22Rv1 (cell line): ENCODE measurements at regions not wholly inside any gene's neighbourhood (a gene's known extent, or its start where the extent isn't known, plus 50 kb on each side); places are given as distances from the start of the nearest gene placed in this dataset.

Experiments used
- H3K27ac ChIP-seq: fragments of 450-650 bp; 2 replicates; pipeline ENCODE4 v1.5.1; 2017
- ZFX ChIP-seq: fragments of 450-650 bp; IDR thresholded peaks from 2 replicates; pipeline ENCODE4 v1.6.1; 2017; ENCODE audit warnings: antibody characterized with exemption, borderline replicate concordance
- TF ChIP-seq, protein P1 (sequence below): fragments of 450-650 bp; IDR thresholded peaks from 2 replicates; pipeline ENCODE4 v1.5.1; 2017; ENCODE audit warnings: mild to moderate bottlenecking

DNA sequence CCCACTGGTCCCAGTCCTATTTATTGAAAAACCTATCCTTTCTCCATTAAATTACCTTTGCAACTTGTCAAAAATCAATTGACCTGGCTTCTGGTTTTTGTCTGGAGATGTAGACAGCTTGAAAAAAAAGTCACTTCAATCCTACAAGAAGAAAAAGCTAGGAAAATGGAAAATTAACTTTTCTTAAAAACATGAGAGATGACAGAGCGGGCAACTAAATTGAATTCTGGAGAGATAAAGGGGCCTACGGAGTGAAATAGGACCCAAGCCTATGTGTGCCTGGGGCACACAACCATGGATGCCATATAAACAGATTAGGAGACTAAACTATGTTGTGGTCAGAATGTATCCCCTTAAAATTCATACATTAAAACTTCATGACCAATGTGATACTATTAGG is 363.3 kb upstream of the SLCO3A1 start:
- no peak for TF ChIP-seq ZFX
- TF ChIP-seq, protein P1, sequence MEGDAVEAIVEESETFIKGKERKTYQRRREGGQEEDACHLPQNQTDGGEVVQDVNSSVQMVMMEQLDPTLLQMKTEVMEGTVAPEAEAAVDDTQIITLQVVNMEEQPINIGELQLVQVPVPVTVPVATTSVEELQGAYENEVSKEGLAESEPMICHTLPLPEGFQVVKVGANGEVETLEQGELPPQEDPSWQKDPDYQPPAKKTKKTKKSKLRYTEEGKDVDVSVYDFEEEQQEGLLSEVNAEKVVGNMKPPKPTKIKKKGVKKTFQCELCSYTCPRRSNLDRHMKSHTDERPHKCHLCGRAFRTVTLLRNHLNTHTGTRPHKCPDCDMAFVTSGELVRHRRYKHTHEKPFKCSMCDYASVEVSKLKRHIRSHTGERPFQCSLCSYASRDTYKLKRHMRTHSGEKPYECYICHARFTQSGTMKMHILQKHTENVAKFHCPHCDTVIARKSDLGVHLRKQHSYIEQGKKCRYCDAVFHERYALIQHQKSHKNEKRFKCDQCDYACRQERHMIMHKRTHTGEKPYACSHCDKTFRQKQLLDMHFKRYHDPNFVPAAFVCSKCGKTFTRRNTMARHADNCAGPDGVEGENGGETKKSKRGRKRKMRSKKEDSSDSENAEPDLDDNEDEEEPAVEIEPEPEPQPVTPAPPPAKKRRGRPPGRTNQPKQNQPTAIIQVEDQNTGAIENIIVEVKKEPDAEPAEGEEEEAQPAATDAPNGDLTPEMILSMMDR = no peak
- H3K27ac ChIP-seq = no peak overlapping the region

DNA sequence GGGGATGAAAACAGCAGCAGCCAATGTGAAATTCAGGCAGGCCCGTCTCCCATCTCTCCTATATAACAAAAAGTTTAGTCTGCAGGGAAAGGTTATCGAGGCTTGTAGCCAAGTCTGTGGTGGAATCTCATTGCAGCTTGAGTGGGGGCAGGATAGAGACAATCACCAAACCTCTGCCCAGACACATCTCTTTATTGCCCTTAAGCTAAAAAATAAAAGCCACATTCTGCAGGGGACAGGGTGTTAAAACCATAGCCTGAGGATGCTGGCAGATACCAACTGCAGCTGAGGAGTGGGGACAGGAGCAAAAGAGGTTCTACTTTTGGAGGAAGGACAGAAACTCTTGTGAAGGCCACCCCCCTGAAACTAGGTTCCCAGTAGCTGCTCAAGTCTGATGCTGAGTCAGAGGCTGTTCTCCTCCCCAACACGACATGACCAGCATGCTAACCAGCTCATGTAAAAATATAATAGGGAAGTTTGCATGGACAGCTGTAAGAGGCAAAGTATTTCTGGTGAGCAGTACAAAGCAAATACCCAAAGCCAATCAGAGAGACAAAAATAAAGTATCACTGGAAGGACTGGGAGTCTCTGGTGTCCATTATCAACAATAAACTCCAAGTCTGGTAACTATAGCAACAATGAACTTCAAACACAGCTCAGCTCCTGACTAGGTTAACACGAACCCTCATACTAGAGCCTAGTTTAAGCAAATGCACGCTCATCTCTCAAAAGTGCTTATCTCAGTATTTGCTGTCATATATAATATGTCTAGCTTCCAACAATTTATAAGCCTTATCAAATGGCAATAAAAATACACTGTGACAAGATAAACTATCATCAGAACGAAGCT is 362.2 kb upstream of the SLCO3A1 start:
- TF ChIP-seq, protein P1 = no peak
- no peak for TF ChIP-seq ZFX
- H3K27ac ChIP-seq = no peak overlapping the region

GRCh38 chr15:91496754-91497691 is 356.5 kb upstream of the SLCO3A1 start:
- no peak for TF ChIP-seq ZFX
- TF ChIP-seq, protein P1 = no peak
- H3K27ac ChIP-seq = peak overlapping the region; percentile 54

DNA sequence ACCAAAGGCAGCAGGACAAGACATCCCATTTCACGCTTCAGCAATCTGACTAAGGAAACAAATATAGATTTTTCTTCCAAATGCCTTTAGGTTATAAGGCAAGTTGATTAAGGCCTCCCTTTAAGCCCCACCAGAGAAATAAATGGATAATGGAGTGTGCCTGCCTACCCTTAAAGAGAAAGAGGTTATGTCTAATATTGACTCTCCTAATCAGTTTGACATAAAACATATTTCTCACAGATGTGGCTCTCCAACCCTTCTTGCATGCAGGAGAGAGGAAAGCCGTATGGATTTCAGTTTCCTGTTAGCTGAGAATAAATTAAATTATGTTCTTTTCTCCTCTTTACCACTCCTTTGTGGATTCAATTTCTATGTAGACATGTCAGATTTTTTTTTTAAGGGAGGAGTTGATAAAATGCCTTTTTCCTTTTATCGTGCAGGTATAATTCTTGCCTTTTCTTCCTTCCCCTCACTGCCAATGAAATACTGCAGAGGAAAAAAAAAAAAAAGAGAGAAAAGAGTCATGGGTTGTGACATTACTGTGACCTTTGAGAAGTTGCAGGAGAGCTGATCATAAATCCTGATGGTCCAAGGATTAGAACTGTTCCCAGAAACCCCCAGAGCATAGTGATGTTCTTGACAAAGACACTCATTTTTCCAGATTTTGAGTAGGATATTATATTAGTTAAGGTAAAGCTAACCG is 355.3 kb upstream of the SLCO3A1 start:
- TF ChIP-seq ZFX = no peak
- TF ChIP-seq, protein P1 = no peak

GRCh38 chr15:91498749-91499062 is 354.8 kb upstream of the SLCO3A1 start:
- TF ChIP-seq, protein P1 = no peak
- no peak for TF ChIP-seq ZFX
- no peak overlapping the region for H3K27ac ChIP-seq

More for the DNA sequence above, 355.3 kb upstream of the SLCO3A1 start:
- no peak overlapping the region; the same call in 1 of the 2 replicates for H3K27ac ChIP-seq

- no peak overlapping the region for H3K27ac ChIP-seq
Observed at GRCh38 chr15:91499774-91500383, 353.6 kb upstream of the SLCO3A1 start.

More at GRCh38 chr15:91499774-91500383, 353.6 kb upstream of the SLCO3A1 start:
- no peak for TF ChIP-seq ZFX
- TF ChIP-seq, protein P1 = no peak
